GM23338 (cell line): ENCODE measurements at regions not wholly inside any gene's neighbourhood (a gene's known extent, or its start where the extent isn't known, plus 50 kb on each side); places are given as distances from the start of the nearest gene placed in this dataset.

Source experiments
- CREB1 ChIP-seq: fragments of 250-450 bp; sonication (Bioruptor Pico); IDR thresholded peaks from 2 replicates; pipeline ENCODE4 v1.5.0; 2020; ENCODE audit warnings: low read depth, mild to moderate bottlenecking, moderate library complexity
- EZH2phosphoT487 ChIP-seq: fragments of 200-600 bp; sonication (generic); IDR thresholded peaks from one replicate; pipeline ENCODE4 v1.8.1; 2018; ENCODE audit warnings: antibody characterized with exemption; ENCODE audit not compliant: unreplicated experiment
- JUNB ChIP-seq: IDR thresholded peaks from one replicate; pipeline ENCODE4 v1.6.1; 2016; ENCODE audit warnings: antibody characterized with exemption; ENCODE audit not compliant: unreplicated experiment
- POLR2AphosphoS5 ChIP-seq: IDR thresholded peaks from 2 replicates; pipeline ENCODE4 v1.6.1; 2016; ENCODE audit warnings: antibody characterized with exemption, low read depth
- STAT1 ChIP-seq: IDR thresholded peaks from one replicate; pipeline ENCODE4 v1.6.1; 2016; ENCODE audit warnings: antibody characterized with exemption; ENCODE audit not compliant: unreplicated experiment
- ZNF114 ChIP-seq: fragments of 250-450 bp; sonication (Bioruptor Pico); IDR thresholded peaks from 2 replicates; pipeline ENCODE4 v1.5.0; 2020; ENCODE audit warnings: mild to moderate bottlenecking, moderate library complexity
- TF ChIP-seq, protein P1 (sequence below): fragments of 250-450 bp; sonication (Bioruptor Pico); IDR thresholded peaks from 2 replicates; pipeline ENCODE4 v1.5.0; 2020; ENCODE audit warnings: mild to moderate bottlenecking, moderate library complexity
- TF ChIP-seq, protein P2 (sequence below): IDR thresholded peaks from one replicate; pipeline ENCODE4 v1.6.1; 2018; ENCODE audit warnings: antibody characterized with exemption; ENCODE audit not compliant: unreplicated experiment
- TF ChIP-seq, protein P3 (sequence below): IDR thresholded peaks from 2 replicates; pipeline ENCODE4 v1.6.1; 2016; ENCODE audit warnings: antibody characterized with exemption

DNA sequence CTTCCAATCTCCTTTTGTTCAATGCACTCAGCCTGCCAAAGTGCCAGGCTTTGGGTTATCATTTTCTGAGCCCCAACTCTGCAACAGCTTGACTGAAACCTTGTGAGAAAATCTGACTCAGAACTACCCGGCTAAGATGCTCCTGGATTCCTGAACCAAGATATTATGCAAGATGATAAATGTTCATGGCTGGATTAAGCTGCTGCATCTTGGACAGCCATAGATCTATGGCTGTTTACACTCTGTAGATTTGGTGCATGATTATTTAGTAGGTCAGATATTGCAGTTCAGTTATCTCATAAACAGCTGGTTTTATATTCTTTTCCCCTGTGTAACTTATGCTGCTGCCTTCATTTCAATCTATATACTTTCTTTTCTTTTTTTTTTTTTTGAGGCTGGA is 243.5 kb downstream of the GATA3 start (continued):
- TF ChIP-seq, protein P1, sequence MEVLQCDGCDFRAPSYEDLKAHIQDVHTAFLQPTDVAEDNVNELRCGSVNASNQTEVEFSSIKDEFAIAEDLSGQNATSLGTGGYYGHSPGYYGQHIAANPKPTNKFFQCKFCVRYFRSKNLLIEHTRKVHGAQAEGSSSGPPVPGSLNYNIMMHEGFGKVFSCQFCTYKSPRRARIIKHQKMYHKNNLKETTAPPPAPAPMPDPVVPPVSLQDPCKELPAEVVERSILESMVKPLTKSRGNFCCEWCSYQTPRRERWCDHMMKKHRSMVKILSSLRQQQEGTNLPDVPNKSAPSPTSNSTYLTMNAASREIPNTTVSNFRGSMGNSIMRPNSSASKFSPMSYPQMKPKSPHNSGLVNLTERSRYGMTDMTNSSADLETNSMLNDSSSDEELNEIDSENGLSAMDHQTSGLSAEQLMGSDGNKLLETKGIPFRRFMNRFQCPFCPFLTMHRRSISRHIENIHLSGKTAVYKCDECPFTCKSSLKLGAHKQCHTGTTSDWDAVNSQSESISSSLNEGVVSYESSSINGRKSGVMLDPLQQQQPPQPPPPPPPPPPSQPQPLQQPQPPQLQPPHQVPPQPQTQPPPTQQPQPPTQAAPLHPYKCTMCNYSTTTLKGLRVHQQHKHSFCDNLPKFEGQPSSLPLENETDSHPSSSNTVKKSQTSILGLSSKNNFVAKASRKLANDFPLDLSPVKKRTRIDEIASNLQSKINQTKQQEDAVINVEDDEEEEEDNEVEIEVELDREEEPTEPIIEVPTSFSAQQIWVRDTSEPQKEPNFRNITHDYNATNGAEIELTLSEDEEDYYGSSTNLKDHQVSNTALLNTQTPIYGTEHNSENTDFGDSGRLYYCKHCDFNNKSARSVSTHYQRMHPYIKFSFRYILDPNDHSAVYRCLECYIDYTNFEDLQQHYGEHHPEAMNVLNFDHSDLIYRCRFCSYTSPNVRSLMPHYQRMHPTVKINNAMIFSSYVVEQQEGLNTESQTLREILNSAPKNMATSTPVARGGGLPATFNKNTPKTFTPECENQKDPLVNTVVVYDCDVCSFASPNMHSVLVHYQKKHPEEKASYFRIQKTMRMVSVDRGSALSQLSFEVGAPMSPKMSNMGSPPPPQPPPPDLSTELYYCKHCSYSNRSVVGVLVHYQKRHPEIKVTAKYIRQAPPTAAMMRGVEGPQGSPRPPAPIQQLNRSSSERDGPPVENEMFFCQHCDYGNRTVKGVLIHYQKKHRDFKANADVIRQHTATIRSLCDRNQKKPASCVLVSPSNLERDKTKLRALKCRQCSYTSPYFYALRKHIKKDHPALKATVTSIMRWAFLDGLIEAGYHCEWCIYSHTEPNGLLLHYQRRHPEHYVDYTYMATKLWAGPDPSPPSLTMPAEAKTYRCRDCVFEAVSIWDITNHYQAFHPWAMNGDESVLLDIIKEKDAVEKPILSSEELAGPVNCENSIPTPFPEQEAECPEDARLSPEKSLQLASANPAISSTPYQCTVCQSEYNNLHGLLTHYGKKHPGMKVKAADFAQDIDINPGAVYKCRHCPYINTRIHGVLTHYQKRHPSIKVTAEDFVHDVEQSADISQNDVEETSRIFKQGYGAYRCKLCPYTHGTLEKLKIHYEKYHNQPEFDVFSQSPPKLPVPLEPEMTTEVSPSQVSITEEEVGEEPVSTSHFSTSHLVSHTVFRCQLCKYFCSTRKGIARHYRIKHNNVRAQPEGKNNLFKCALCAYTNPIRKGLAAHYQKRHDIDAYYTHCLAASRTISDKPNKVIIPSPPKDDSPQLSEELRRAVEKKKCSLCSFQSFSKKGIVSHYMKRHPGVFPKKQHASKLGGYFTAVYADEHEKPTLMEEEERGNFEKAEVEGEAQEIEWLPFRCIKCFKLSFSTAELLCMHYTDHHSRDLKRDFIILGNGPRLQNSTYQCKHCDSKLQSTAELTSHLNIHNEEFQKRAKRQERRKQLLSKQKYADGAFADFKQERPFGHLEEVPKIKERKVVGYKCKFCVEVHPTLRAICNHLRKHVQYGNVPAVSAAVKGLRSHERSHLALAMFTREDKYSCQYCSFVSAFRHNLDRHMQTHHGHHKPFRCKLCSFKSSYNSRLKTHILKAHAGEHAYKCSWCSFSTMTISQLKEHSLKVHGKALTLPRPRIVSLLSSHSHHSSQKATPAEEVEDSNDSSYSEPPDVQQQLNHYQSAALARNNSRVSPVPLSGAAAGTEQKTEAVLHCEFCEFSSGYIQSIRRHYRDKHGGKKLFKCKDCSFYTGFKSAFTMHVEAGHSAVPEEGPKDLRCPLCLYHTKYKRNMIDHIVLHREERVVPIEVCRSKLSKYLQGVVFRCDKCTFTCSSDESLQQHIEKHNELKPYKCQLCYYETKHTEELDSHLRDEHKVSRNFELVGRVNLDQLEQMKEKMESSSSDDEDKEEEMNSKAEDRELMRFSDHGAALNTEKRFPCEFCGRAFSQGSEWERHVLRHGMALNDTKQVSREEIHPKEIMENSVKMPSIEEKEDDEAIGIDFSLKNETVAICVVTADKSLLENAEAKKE (CRISPR knock-in tag) = no peak
- no peak for TF ChIP-seq POLR2AphosphoS5
- TF ChIP-seq, protein P2, sequence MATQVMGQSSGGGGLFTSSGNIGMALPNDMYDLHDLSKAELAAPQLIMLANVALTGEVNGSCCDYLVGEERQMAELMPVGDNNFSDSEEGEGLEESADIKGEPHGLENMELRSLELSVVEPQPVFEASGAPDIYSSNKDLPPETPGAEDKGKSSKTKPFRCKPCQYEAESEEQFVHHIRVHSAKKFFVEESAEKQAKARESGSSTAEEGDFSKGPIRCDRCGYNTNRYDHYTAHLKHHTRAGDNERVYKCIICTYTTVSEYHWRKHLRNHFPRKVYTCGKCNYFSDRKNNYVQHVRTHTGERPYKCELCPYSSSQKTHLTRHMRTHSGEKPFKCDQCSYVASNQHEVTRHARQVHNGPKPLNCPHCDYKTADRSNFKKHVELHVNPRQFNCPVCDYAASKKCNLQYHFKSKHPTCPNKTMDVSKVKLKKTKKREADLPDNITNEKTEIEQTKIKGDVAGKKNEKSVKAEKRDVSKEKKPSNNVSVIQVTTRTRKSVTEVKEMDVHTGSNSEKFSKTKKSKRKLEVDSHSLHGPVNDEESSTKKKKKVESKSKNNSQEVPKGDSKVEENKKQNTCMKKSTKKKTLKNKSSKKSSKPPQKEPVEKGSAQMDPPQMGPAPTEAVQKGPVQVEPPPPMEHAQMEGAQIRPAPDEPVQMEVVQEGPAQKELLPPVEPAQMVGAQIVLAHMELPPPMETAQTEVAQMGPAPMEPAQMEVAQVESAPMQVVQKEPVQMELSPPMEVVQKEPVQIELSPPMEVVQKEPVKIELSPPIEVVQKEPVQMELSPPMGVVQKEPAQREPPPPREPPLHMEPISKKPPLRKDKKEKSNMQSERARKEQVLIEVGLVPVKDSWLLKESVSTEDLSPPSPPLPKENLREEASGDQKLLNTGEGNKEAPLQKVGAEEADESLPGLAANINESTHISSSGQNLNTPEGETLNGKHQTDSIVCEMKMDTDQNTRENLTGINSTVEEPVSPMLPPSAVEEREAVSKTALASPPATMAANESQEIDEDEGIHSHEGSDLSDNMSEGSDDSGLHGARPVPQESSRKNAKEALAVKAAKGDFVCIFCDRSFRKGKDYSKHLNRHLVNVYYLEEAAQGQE = no peak
- TF ChIP-seq, protein P3, sequence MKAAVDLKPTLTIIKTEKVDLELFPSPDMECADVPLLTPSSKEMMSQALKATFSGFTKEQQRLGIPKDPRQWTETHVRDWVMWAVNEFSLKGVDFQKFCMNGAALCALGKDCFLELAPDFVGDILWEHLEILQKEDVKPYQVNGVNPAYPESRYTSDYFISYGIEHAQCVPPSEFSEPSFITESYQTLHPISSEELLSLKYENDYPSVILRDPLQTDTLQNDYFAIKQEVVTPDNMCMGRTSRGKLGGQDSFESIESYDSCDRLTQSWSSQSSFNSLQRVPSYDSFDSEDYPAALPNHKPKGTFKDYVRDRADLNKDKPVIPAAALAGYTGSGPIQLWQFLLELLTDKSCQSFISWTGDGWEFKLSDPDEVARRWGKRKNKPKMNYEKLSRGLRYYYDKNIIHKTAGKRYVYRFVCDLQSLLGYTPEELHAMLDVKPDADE = no peak
- no peak for TF ChIP-seq JUNB
- TF ChIP-seq EZH2phosphoT487 = no peak
- no peak for TF ChIP-seq ZNF114 (CRISPR knock-in tag)
- no peak for TF ChIP-seq STAT1
- TF ChIP-seq CREB1 (CRISPR knock-in tag) = no peak
